K562 (cell line): ENCODE measurements at regions not wholly inside any gene's neighbourhood (a gene's known extent, or its start where the extent isn't known, plus 50 kb on each side); places are given as distances from the start of the nearest gene placed in this dataset.

Source experiments
- ATAC-seq: fragments of 200-7000 bp; cut with Tn5 transposase; 3 replicates; pipeline ENCODE4 v1.9.1; 2020; ENCODE audit warnings: moderate library complexity
- BruUV-seq: library from RNA; stranded (reverse); fragments of 400-500 nt; replicated peaks from 2 replicates; lab custom pipeline; 2021; lab: Mats Ljungman, UMichigan
- CTCF ChIA-PET: fragments of 300-600 bp; formaldehyde crosslinking; extraction: SDS; loops from one replicate; lab custom pipeline; 2021; ENCODE audit warnings: low intra/inter-chr PET ratio; lab: Yijun Ruan, JAX
- POLR2A ChIA-PET: fragments of 300-600, 350-650 bp; sonication (Branson Sonifier 250); formaldehyde crosslinking; extraction: SDS; loops from one replicate; lab custom pipeline; 2021; ENCODE audit warnings: antibody characterized with exemption, inconsistent platforms; lab: Yijun Ruan, JAX
- DNase-seq, 4 experiments: peaks; one replicate each; pipeline versions ENCODE4 v3.0.0 to v3.0.0-alpha.2; 2011 to 2018; ENCODE audit warnings: low spot score in 3 of 4, mixed read lengths in 3 of 4; ENCODE audit errors: extremely low read depth in 1 of 4
- FAIRE-seq: peaks from 2 replicates; lab custom pipeline; 2011; peaks lifted over from hg19 to GRCh38; lab: Jason Lieb, UNC
- H2AFZ ChIP-seq: 2 replicates; pipeline ENCODE4 v1.6.0; 2011; ENCODE audit warnings: low read depth, low read length, control low read depth, inconsistent platforms
- H3K27ac ChIP-seq: fragments of 200-600 bp; 3 replicates; pipeline ENCODE4 v1.8.0; 2011; ENCODE audit warnings: low read depth, mild to moderate bottlenecking, control low read depth, inconsistent platforms, low read length, moderate library complexity, mixed read lengths; ENCODE audit errors: extremely low read depth
- H3K27me3 ChIP-seq, 2 experiments: fragments of 300-600 bp in 1 of 2; 2 replicates in 1 of 2; 3 replicates in 1 of 2; pipeline versions ENCODE4 v1.6.0 to v1.8.0; 2011; ENCODE audit warnings: inconsistent platforms in 2 of 2, low read length in 2 of 2, mild to moderate bottlenecking in 1 of 2, mixed read lengths in 1 of 2, moderate library complexity in 1 of 2; ENCODE audit not compliant: control insufficient read depth in 2 of 2, insufficient read depth in 2 of 2
- H3K36me3 ChIP-seq: fragments of 300-600 bp; 3 replicates; pipeline ENCODE4 v1.8.0; 2011; ENCODE audit warnings: mild to moderate bottlenecking, low read length, inconsistent platforms; ENCODE audit not compliant: control insufficient read depth, insufficient read depth
- H3K4me1 ChIP-seq, 2 experiments: fragments of 200-600 bp in 1 of 2; replicated peaks in 1 of 2; 2 replicates in 1 of 2; 3 replicates in 1 of 2; pipeline versions ENCODE4 v1.5.1 to v1.8.0; 2011; ENCODE audit warnings: inconsistent platforms in 2 of 2, low read length in 2 of 2, mild to moderate bottlenecking in 1 of 2, mixed read lengths in 1 of 2, moderate library complexity in 1 of 2; ENCODE audit not compliant: control insufficient read depth in 2 of 2, insufficient read depth in 2 of 2
- H3K4me2 ChIP-seq: 2 replicates; pipeline ENCODE4 v1.6.1; 2011; ENCODE audit warnings: low read length, control low read depth, inconsistent platforms, mixed read lengths; ENCODE audit not compliant: insufficient read depth
- H3K4me3 ChIP-seq: fragments of 200-600 bp; sonication (generic), shearing (Covaris generic); 2 replicates; pipeline ENCODE4 v1.5.1; 2016; ENCODE audit warnings: control low read depth, inconsistent platforms
- H3K79me2 ChIP-seq: fragments of 200-600 bp; 3 replicates; pipeline ENCODE4 v1.8.0; 2011; ENCODE audit warnings: low read length, inconsistent platforms; ENCODE audit not compliant: control insufficient read depth, insufficient read depth
- H3K9ac ChIP-seq, 2 experiments: 2 replicates each; pipeline versions ENCODE4 v1.6.0 to v1.6.1; 2011; ENCODE audit warnings: low read depth in 2 of 2, low read length in 2 of 2, control low read depth in 1 of 2, inconsistent platforms in 1 of 2, mild to moderate bottlenecking in 1 of 2, mixed read lengths in 1 of 2; ENCODE audit not compliant: insufficient read depth in 1 of 2
- H3K9me1 ChIP-seq: one replicate; pipeline ENCODE4 v1.6.0; 2011; ENCODE audit warnings: inconsistent platforms, mild to moderate bottlenecking, low read length, moderate library complexity; ENCODE audit not compliant: control insufficient read depth, insufficient read depth
- H3K9me3 ChIP-seq: replicated peaks from 2 replicates; pipeline ENCODE4 v1.5.1; 2011; ENCODE audit warnings: low read depth, low read length, inconsistent platforms; ENCODE audit not compliant: control insufficient read depth, insufficient read depth
- H4K20me1 ChIP-seq: replicated peaks from 2 replicates; pipeline ENCODE4 v1.6.1; 2011; ENCODE audit warnings: low read length, inconsistent platforms, mixed read lengths; ENCODE audit not compliant: control insufficient read depth, insufficient read depth
- ATF7 ChIP-seq: fragments of 450-650 bp; IDR thresholded peaks from 2 replicates; pipeline ENCODE4 v1.7.1; 2014; ENCODE audit warnings: mild to moderate bottlenecking, moderate library complexity
- FOXJ3 ChIP-seq: sonication (generic); formaldehyde crosslinking; IDR thresholded peaks from 2 replicates; pipeline ENCODE4 v1.4.0; 2020; ENCODE audit warnings: mild to moderate bottlenecking, missing genetic modification reagents
- JUNB ChIP-seq: fragments of 450-650 bp; formaldehyde crosslinking; conservative IDR thresholded peaks from 2 replicates; pipeline ENCODE4 v1.4.0; 2020; ENCODE audit warnings: mild to moderate bottlenecking
- NFATC3 ChIP-seq: fragments of 450-650 bp; IDR thresholded peaks from 2 replicates; pipeline ENCODE4 v1.6.1; 2017; ENCODE audit warnings: mild to moderate bottlenecking
- OTX1 ChIP-seq: fragments of 450-650 bp; formaldehyde crosslinking; IDR thresholded peaks from 2 replicates; pipeline ENCODE4 v1.4.0; 2022; ENCODE audit warnings: mild to moderate bottlenecking
- SAFB2 ChIP-seq: fragments of 200-400 bp; formaldehyde crosslinking; IDR thresholded peaks from 2 replicates; pipeline ENCODE4 v1.6.1; 2018; ENCODE audit warnings: borderline replicate concordance, low read length, low read depth, moderate library complexity; ENCODE audit not compliant: severe bottlenecking
- SIN3B ChIP-seq: fragments of 450-650 bp; IDR thresholded peaks from 2 replicates; pipeline ENCODE4 v1.6.1; 2017; ENCODE audit warnings: low read depth, mild to moderate bottlenecking, moderate library complexity
- SIX5 ChIP-seq, 2 experiments: IDR thresholded peaks; 2 replicates each; pipeline ENCODE4 v1.6.1; 2011; ENCODE audit warnings: low read length in 2 of 2, borderline replicate concordance in 1 of 2, low read depth in 1 of 2, mild to moderate bottlenecking in 1 of 2, moderate library complexity in 1 of 2; ENCODE audit not compliant: insufficient read depth in 1 of 2
- TEAD2 ChIP-seq: fragments of 450-650 bp; IDR thresholded peaks from 2 replicates; pipeline ENCODE4 v1.6.1; 2016; ENCODE audit warnings: missing genetic modification characterization, control low read depth, missing compliant biosample characterization
- ZNF444 ChIP-seq: fragments of 250-450 bp; sonication (Bioruptor Pico); IDR thresholded peaks from 2 replicates; pipeline ENCODE4 v1.4.0; 2020; ENCODE audit warnings: mild to moderate bottlenecking, moderate library complexity
- ZNF583 ChIP-seq: fragments of 250-450 bp; sonication (Bioruptor Pico); IDR thresholded peaks from 2 replicates; pipeline ENCODE4 v1.4.0; 2020
- WGBS: fragments of 100-300 bp; shearing (Covaris generic); methylation state at CpG from one replicate; pipeline ENCODE4 v1.1.6; 2016; ENCODE audit warnings: low coverage, mixed read lengths; ENCODE audit not compliant: insufficient coverage; ENCODE audit errors: missing lambda C conversion rate; 5-methylcytosine and 5-hydroxymethylcytosine counted together
- in situ Hi-C: fragments of 300-500 bp; cut with MboI; formaldehyde crosslinking; loops from 4 replicates; pipeline ENCODE4 v1.15.0; 2018; ENCODE audit warnings: inconsistent platforms, mixed read lengths
- intact Hi-C: fragments of 100-400 bp; cut with micrococcal nuclease; formaldehyde crosslinking; loops from 2 replicates; pipeline ENCODE4 v1.14.2; 2022
- TF ChIP-seq, protein P1 (sequence below), 2 experiments: fragments of 200-800 bp in 1 of 2; sonication (Bioruptor generic) in 1 of 2; sonication (generic) in 1 of 2; formaldehyde crosslinking in 1 of 2; IDR thresholded peaks in 1 of 2; conservative IDR thresholded peaks in 1 of 2; 2 replicates each; pipeline versions ENCODE4 v1.5.0 to v1.6.1; 2016 to 2020; ENCODE audit warnings: missing compliant biosample characterization in 1 of 2, missing genetic modification characterization in 1 of 2, missing genetic modification reagents in 1 of 2
- TF ChIP-seq, protein P2 (sequence below): fragments of 450-650 bp; formaldehyde crosslinking; IDR thresholded peaks from 2 replicates; pipeline ENCODE4 v1.4.0; 2022; ENCODE audit warnings: missing genetic modification characterization
- TF ChIP-seq, protein P3 (sequence below): fragments of 450-650 bp; IDR thresholded peaks from 2 replicates; pipeline ENCODE4 v1.6.1; 2018; ENCODE audit not compliant: partially characterized antibody

DNA sequence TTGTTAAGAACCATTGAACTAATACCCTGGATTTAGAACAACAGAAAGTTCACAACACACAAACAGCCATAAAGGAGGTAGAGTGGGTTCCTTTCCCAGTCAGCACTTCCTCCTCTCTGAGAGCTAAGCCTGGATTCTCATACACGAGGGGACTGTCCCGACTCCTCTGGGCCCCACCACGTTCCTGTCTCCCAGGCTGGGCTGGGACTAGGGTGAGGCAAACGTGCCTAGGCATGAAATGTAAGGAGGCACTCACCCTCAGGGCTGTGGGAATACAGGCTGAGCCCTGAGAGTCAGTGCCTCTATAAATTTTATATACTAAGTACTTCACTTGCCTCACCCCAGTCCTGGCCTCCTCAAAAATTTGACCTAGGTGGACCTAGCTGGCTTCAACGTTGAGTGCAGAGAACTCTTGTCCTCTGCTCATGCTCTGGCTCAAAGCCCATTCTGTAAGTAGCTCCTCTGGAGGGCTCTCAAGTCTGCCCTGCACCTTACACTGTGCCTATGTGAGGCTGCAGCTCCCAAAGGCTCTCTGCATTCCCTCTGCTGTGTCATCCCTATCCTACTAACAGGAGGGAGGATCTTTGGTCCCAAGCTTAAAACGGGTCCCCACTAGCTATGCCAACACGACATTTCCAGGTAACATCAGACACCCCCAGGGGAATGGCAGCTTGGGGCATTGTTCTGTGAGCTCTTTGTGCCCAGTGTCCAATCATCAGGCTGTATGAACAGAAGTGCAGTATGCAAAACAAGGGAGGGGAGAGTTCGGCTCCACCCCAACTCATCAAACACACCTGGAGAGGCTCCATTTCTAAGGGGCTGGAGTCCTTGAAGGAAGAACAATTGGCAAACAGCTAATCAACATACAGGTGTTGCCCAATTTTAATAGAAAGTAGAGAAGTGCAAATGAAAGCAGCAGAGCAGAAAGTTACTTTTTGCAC, 233.2 kb downstream of the RPLP1 start:
- Histone ChIP-seq H3K27ac (no peak overlapping the region), H3K9me3 (no peaks in the 10 kb centered on the region; the same call in 1 of the 2 replicates), H4K20me1 (no peaks in the 10 kb centered on the region), H3K4me3 (no peak overlapping the region), H3K9ac (no peak overlapping the region), H3K4me2 (no peak overlapping the region), H3K27me3 (no peaks in the 10 kb centered on the region), H3K4me1 (no peaks in the 10 kb centered on the region), H3K9me1 (no peaks in the 10 kb centered on the region), H3K79me2 (no peaks in the 10 kb centered on the region), H2AFZ (no peak overlapping the region), H3K36me3 (no peaks in the 10 kb centered on the region)
- CTCF ChIA-PET = no interaction called here
- DNase-seq = no peak
- no peak for TF ChIP-seq TEAD2 (tag)
- no peak for TF ChIP-seq ATF7
- no peak for TF ChIP-seq OTX1
- TF ChIP-seq NFATC3 = no peak
- TF ChIP-seq FOXJ3 (CRISPR knock-in tag) = no peak
- TF ChIP-seq SAFB2 = no peak
- TF ChIP-seq, protein P1, sequence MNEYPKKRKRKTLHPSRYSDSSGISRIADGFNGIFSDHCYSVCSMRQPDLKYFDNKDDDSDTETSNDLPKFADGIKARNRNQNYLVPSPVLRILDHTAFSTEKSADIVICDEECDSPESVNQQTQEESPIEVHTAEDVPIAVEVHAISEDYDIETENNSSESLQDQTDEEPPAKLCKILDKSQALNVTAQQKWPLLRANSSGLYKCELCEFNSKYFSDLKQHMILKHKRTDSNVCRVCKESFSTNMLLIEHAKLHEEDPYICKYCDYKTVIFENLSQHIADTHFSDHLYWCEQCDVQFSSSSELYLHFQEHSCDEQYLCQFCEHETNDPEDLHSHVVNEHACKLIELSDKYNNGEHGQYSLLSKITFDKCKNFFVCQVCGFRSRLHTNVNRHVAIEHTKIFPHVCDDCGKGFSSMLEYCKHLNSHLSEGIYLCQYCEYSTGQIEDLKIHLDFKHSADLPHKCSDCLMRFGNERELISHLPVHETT (CRISPR knock-in tag; conservative IDR thresholded peaks at IDR 0.05 in 1 of 2, IDR thresholded peaks at IDR 0.05 in 1 of 2) = no peak
- TF ChIP-seq ZNF583 = no peak
- TF ChIP-seq, protein P2, sequence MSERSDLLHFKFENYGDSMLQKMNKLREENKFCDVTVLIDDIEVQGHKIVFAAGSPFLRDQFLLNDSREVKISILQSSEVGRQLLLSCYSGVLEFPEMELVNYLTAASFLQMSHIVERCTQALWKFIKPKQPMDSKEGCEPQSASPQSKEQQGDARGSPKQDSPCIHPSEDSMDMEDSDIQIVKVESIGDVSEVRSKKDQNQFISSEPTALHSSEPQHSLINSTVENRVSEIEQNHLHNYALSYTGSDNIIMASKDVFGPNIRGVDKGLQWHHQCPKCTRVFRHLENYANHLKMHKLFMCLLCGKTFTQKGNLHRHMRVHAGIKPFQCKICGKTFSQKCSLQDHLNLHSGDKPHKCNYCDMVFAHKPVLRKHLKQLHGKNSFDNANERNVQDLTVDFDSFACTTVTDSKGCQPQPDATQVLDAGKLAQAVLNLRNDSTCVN (CRISPR knock-in tag) = no peak
- no peak for TF ChIP-seq ZNF444 (CRISPR knock-in tag)
- no peak for TF ChIP-seq SIX5 (IDR thresholded peaks at IDR 0.05; ENCODE audit: borderline replicate concordance in 1 of 2, insufficient read depth in 1 of 2, low read depth in 1 of 2, low read length in 2 of 2)
- no peak for TF ChIP-seq JUNB (CRISPR knock-in tag)
- no peak for TF ChIP-seq SIN3B
- TF ChIP-seq, protein P3, sequence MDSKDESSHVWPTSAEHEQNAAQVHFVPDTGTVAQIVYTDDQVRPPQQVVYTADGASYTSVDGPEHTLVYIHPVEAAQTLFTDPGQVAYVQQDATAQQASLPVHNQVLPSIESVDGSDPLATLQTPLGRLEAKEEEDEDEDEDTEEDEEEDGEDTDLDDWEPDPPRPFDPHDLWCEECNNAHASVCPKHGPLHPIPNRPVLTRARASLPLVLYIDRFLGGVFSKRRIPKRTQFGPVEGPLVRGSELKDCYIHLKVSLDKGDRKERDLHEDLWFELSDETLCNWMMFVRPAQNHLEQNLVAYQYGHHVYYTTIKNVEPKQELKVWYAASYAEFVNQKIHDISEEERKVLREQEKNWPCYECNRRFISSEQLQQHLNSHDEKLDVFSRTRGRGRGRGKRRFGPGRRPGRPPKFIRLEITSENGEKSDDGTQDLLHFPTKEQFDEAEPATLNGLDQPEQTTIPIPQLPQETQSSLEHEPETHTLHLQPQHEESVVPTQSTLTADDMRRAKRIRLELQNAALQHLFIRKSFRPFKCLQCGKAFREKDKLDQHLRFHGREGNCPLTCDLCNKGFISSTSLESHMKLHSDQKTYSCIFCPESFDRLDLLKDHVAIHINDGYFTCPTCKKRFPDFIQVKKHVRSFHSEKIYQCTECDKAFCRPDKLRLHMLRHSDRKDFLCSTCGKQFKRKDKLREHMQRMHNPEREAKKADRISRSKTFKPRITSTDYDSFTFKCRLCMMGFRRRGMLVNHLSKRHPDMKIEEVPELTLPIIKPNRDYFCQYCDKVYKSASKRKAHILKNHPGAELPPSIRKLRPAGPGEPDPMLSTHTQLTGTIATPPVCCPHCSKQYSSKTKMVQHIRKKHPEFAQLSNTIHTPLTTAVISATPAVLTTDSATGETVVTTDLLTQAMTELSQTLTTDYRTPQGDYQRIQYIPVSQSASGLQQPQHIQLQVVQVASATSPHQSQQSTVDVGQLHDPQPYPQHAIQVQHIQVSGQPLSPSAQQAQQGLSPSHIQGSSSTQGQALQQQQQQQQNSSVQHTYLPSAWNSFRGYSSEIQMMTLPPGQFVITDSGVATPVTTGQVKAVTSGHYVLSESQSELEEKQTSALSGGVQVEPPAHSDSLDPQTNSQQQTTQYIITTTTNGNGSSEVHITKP = no peak
- intact Hi-C loops = no loop called here
- under 1% methylated on average over 8 of the region's 8 CpGs for WGBS
- no TSS peak for BruUV-seq
- POLR2A ChIA-PET = no interaction called here
- in situ Hi-C loops = no loop called here
- ATAC-seq = no peak
- no peak for FAIRE-seq
